Gastroesophageal sphincter (tissue), 4 donors: ENCODE measurements at regions not wholly inside any gene's neighbourhood (a gene's known extent, or its start where the extent isn't known, plus 50 kb on each side); places are given as distances from the start of the nearest gene placed in this dataset.

Experiments used
- ATAC-seq: fragments of 150-250 bp; one replicate; pipeline ENCODE4 v1.9.1; 2016; ENCODE audit warnings: mild to moderate bottlenecking, moderate library complexity
- H3K27ac ChIP-seq, 4 donors: fragments of 200-600 bp; sonication (generic) in 3 of 4; 1 replicate in 3 of 4; 2 replicates in 1 of 4; pipeline ENCODE4 v1.5.1; 2016 to 2019
- H3K27me3 ChIP-seq: fragments of 200-600 bp; sonication (generic); one replicate; pipeline ENCODE4 v1.5.1; 2019
- H3K36me3 ChIP-seq, 2 donors: fragments of 200-600 bp; sonication (generic); one replicate each; pipeline ENCODE4 v1.5.1; 2019; ENCODE audit warnings: control low read depth in 1 of 2
- H3K4me1 ChIP-seq, 3 donors: fragments of 200-600 bp; sonication (generic); 1 replicate in 2 of 3; 2 replicates in 1 of 3; pipeline ENCODE4 v1.5.1; 2016 to 2019; ENCODE audit warnings: control low read depth in 2 of 3
- H3K4me3 ChIP-seq, 2 donors: fragments of 200-600 bp; sonication (generic); one replicate each; pipeline ENCODE4 v1.5.1; 2019; ENCODE audit warnings: mild to moderate bottlenecking in 1 of 2, moderate library complexity in 1 of 2
- H3K9me3 ChIP-seq, 3 donors: fragments of 200-600 bp; sonication (generic); one replicate each; pipeline ENCODE4 v1.5.1; 2017 to 2019; ENCODE audit warnings: control low read depth in 2 of 3
- EP300 ChIP-seq: sonication (generic); formaldehyde crosslinking; IDR thresholded peaks from one replicate; pipeline ENCODE4 v1.6.1; 2017; ENCODE audit warnings: antibody characterized with exemption, mild to moderate bottlenecking
- POLR2A ChIP-seq, 2 donors: fragments of 450-650 bp; IDR thresholded peaks; one replicate each; pipeline ENCODE4 v1.6.1; 2017; ENCODE audit warnings: antibody characterized with exemption in 2 of 2, mild to moderate bottlenecking in 2 of 2, moderate library complexity in 1 of 2
- POLR2AphosphoS5 ChIP-seq: sonication (generic); formaldehyde crosslinking; IDR thresholded peaks from one replicate; pipeline ENCODE4 v1.6.1; 2017; ENCODE audit warnings: antibody characterized with exemption
- WGBS, 2 donors: methylation state at CpG; one replicate each; pipeline ENCODE4 v1.1.5; 2018; ENCODE audit warnings: low coverage in 1 of 2; 5-methylcytosine and 5-hydroxymethylcytosine counted together
- TF ChIP-seq, protein P1 (sequence below), 4 experiments: fragments of 200-600 bp in 2 of 4; fragments of 450-650 bp in 2 of 4; sonication (generic) in 1 of 4; IDR thresholded peaks; one replicate each; pipeline ENCODE4 v1.5.1; 2017 to 2019; ENCODE audit warnings: antibody characterized with exemption in 4 of 4, mild to moderate bottlenecking in 2 of 4, moderate library complexity in 2 of 4

DNA sequence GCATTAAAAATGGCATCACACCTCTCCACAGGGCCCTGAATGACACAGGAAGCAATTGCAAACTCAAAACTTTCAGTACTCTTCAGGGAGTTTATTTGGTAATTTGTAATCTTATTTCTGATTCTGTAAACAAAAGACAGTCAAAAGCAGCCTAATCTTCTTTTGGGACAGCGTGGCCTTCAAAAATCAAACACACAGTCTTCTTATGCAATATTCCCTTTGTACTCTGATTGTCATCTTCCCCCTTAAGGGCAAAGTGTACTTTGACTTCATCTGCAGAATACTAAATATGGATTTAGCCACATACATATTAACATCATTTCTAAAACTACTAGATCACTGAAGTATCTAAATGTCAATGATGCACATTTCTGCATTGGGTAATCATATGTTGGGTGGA lies 322.0 kb downstream of the MZT1 start:
- TF ChIP-seq POLR2AphosphoS5 (no peak), EP300 (no peak), POLR2A (IDR thresholded peaks at IDR 0.05) (no peak)
- TF ChIP-seq, protein P1, sequence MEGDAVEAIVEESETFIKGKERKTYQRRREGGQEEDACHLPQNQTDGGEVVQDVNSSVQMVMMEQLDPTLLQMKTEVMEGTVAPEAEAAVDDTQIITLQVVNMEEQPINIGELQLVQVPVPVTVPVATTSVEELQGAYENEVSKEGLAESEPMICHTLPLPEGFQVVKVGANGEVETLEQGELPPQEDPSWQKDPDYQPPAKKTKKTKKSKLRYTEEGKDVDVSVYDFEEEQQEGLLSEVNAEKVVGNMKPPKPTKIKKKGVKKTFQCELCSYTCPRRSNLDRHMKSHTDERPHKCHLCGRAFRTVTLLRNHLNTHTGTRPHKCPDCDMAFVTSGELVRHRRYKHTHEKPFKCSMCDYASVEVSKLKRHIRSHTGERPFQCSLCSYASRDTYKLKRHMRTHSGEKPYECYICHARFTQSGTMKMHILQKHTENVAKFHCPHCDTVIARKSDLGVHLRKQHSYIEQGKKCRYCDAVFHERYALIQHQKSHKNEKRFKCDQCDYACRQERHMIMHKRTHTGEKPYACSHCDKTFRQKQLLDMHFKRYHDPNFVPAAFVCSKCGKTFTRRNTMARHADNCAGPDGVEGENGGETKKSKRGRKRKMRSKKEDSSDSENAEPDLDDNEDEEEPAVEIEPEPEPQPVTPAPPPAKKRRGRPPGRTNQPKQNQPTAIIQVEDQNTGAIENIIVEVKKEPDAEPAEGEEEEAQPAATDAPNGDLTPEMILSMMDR (IDR thresholded peaks at IDR 0.05): no peak
- Histone ChIP-seq H3K27me3 (no peaks in the 10 kb centered on the region), H3K9me3 (no peaks in the 10 kb centered on the region), H3K4me1 (no peaks in the 10 kb centered on the region), H3K27ac (no peak overlapping the region), H3K4me3 (no peak overlapping the region), H3K36me3 (no peaks in the 10 kb centered on the region)
- WGBS, 2 donors: 67 to 69% methylated on average over 1 of the region's 1 CpG
- no peak for ATAC-seq

DNA sequence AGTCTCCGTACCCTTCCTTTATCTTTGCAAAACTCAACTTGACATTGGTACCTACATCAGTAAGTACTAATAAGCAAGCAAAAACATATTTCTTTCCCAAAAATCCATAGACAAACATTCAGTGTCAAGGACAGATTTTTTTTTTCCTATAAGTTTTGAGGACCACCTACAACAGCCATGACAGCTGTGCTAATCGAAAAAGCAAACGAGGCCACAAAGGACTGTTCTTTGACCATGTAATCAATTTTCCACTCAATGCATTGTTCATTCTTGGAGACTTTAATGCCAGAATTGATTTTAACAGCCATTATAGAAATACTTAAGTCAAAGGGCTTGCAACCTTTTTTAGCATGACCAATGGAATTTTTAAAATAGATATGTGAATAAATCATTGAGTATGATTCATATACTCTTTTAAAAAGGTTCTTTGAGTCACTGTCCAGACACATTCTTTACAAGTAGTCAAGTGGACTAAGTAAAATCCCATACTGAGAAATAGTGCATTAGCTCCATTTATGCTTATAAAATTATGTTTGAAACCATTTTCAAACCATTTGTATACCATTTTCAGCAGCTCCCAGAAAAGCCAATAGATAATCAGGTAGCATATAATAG lies 323.9 kb downstream of the MZT1 start:
- TF ChIP-seq, protein P1 (IDR thresholded peaks at IDR 0.05): no peak
- TF ChIP-seq POLR2AphosphoS5 (no peak), EP300 (no peak), POLR2A (IDR thresholded peaks at IDR 0.05) (no peak)
- Histone ChIP-seq H3K36me3 (no peaks in the 10 kb centered on the region), H3K4me3 (no peak overlapping the region), H3K27me3 (no peaks in the 10 kb centered on the region), H3K4me1 (no peaks in the 10 kb centered on the region), H3K9me3 (no peaks in the 10 kb centered on the region), H3K27ac (no peak overlapping the region)
- no peak for ATAC-seq
- WGBS, 2 donors: 71 to 77% methylated on average over 3 of the region's 3 CpGs

DNA sequence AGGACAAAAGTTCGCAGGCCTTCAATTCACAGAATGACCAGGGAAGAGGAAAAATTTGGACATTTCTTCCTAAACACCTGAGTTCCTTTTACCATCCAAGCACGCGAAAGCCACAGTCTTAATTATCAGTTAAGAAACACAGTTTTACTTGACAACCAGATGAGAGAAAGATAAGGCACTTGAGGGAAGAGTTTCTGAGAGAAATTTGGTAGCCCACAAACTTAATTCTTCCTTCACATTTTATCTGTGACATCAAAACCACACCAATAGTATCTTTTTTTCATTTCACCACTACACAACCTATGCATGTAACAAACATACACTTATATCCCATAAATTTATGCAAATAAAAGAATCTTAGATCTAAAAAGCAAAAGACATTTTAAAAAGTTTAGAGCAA lies 326.6 kb downstream of the MZT1 start:
- no peaks in the 10 kb centered on the region for H3K9me3 ChIP-seq
- H3K27me3 ChIP-seq: no peaks in the 10 kb centered on the region
- H3K4me1 ChIP-seq: no peaks in the 10 kb centered on the region
- no peak overlapping the region for H3K4me3 ChIP-seq
- no peak overlapping the region for H3K27ac ChIP-seq
- WGBS, 2 donors: 93% methylated on average over 3 of the region's 3 CpGs
- TF ChIP-seq POLR2AphosphoS5 (no peak), EP300 (no peak), POLR2A (IDR thresholded peaks at IDR 0.05) (no peak)
- TF ChIP-seq, protein P1 (IDR thresholded peaks at IDR 0.05): no peak
- ATAC-seq: no peak
- H3K36me3 ChIP-seq: no peaks in the 10 kb centered on the region

DNA sequence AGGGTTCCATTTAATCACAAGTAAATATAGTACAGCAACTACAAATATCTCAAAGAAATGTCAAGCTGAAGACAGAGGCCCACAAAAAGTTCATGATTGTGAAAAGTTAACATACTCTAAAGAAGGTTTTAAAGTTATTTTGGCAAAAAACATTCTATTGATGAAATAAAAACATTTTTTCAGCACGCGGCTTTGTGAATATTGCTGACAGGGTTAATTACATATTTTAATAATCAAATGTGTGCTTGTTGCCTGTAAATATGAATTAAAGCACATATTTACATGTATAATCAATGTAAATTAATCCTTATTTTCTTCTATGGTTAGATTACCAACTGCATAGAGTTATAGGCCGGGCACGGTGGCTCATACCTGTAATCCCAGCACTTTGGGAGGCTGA lies 328.1 kb downstream of the MZT1 start:
- no peaks in the 10 kb centered on the region for H3K27me3 ChIP-seq
- 78 to 88% methylated on average over 4 of the region's 4 CpGs for WGBS, 2 donors
- no peaks in the 10 kb centered on the region for H3K36me3 ChIP-seq
- H3K9me3 ChIP-seq: no peaks in the 10 kb centered on the region
- ATAC-seq: no peak
- TF ChIP-seq POLR2A (IDR thresholded peaks at IDR 0.05) (no peak), POLR2AphosphoS5 (no peak), EP300 (no peak)
- TF ChIP-seq, protein P1 (IDR thresholded peaks at IDR 0.05): no peak
- no peaks in the 10 kb centered on the region for H3K4me1 ChIP-seq
- no peak overlapping the region for H3K4me3 ChIP-seq
- no peak overlapping the region for H3K27ac ChIP-seq

DNA sequence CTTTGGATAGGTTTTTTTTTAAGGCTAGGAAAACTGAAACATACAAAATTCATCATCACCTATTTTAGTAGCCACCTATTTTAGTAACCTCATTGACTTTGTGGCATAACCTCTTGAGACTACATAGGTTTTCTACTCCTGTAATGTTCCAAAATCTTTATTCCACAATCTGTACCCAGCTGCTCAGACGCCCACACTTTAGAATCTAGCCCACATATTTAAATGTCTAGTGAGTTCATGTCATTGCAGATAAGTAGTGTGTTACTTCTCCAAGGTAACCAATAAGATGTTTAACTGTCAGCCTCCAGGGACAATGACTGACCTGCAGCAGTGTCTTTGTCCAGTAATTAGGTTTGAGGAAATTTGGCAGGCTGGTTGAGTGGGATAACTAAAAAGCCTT lies 330.2 kb downstream of the MZT1 start:
- Histone ChIP-seq H3K27me3 (no peaks in the 10 kb centered on the region), H3K27ac (no peak overlapping the region), H3K36me3 (no peaks in the 10 kb centered on the region), H3K4me3 (no peak overlapping the region), H3K4me1 (no peaks in the 10 kb centered on the region), H3K9me3 (no peaks in the 10 kb centered on the region)
- TF ChIP-seq POLR2A (IDR thresholded peaks at IDR 0.05): no peak
- TF ChIP-seq, protein P1 (IDR thresholded peaks at IDR 0.05): no peak
- TF ChIP-seq POLR2AphosphoS5: no peak
- TF ChIP-seq EP300: no peak
- no peak for ATAC-seq
- 50 to 90% methylated on average over 1 of the region's 1 CpG for WGBS, 2 donors
